Natural killer cell (primary cell): ENCODE measurements at regions not wholly inside any gene's neighbourhood (a gene's known extent, or its start where the extent isn't known, plus 50 kb on each side); places are given as distances from the start of the nearest gene placed in this dataset.

Experiments used
- ATAC-seq, 3 donors: fragments of 150-1000 bp in 2 of 3; fragments of 200-7000 bp in 1 of 3; cut with Tn5 transposase; 1 replicate in 1 of 3; 2 replicates in 2 of 3; pipeline ENCODE4 v1.10.0; 2021; ENCODE audit warnings: mild to moderate bottlenecking in 2 of 3, moderate library complexity in 2 of 3
- DNase-seq, 2 donors: peaks; one replicate each; pipeline versions ENCODE4 v3.0.0 to v3.0.0-alpha.2; 2013 to 2021; ENCODE audit warnings: mixed read lengths in 1 of 2
- H3K27ac ChIP-seq: one replicate; pipeline ENCODE4 v1.5.1; 2013; ENCODE audit warnings: mild to moderate bottlenecking, low read length
- H3K27me3 ChIP-seq: one replicate; pipeline ENCODE4 v1.6.1; 2013; ENCODE audit warnings: low read length; ENCODE audit not compliant: control insufficient read depth, insufficient read depth
- H3K36me3 ChIP-seq: one replicate; pipeline ENCODE4 v1.6.1; 2013; ENCODE audit warnings: low read length; ENCODE audit not compliant: control insufficient read depth, insufficient read depth
- H3K4me1 ChIP-seq: one replicate; pipeline ENCODE4 v1.6.1; 2013; ENCODE audit warnings: low read length; ENCODE audit not compliant: control insufficient read depth, insufficient read depth
- H3K4me3 ChIP-seq: one replicate; pipeline ENCODE4 v1.5.1; 2013; ENCODE audit warnings: low read length
- H3K9me3 ChIP-seq: one replicate; pipeline ENCODE4 v1.6.1; 2013; ENCODE audit warnings: low read length; ENCODE audit not compliant: control insufficient read depth, insufficient read depth
- H3K27ac Mint-ChIP-seq, 2 donors: one replicate each; pipeline ENCODE4 v1.8.0; 2022; ENCODE audit warnings: mild to moderate bottlenecking in 2 of 2, mixed read lengths in 2 of 2, moderate library complexity in 1 of 2
- H3K27me3 Mint-ChIP-seq, 2 donors: one replicate each; pipeline ENCODE4 v1.8.0; 2022; ENCODE audit warnings: low read depth in 2 of 2, mixed read lengths in 2 of 2
- H3K36me3 Mint-ChIP-seq: one replicate; pipeline ENCODE4 v1.8.0; 2022; ENCODE audit warnings: mixed read lengths
- H3K4me1 Mint-ChIP-seq, 2 donors: one replicate each; pipeline ENCODE4 v1.8.0; 2022; ENCODE audit warnings: mixed read lengths in 2 of 2
- H3K4me3 Mint-ChIP-seq: one replicate; pipeline ENCODE4 v1.8.0; 2022; ENCODE audit warnings: mild to moderate bottlenecking, moderate library complexity, mixed read lengths
- H3K9me3 Mint-ChIP-seq, 2 donors: one replicate each; pipeline ENCODE4 v1.8.0; 2022; ENCODE audit warnings: mixed read lengths in 2 of 2
- CTCF ChIP-seq: fragments of 200-600 bp; IDR thresholded peaks from one replicate; pipeline ENCODE4 v1.8.0; 2022; ENCODE audit warnings: antibody characterized with exemption
- WGBS: methylation state at CpG from one replicate; pipeline ENCODE4 v1.1.7; 2013; ENCODE audit warnings: missing lambda C conversion rate; ENCODE audit not compliant: insufficient coverage; 5-methylcytosine and 5-hydroxymethylcytosine counted together
- intact Hi-C: fragments of 100-400 bp; cut with micrococcal nuclease; formaldehyde crosslinking; loops from one replicate; pipeline ENCODE4 v1.14.2; 2022

GRCh38 chr4:106659371-106659770, 290.8 kb upstream of the GIMD1 start:
- Histone ChIP-seq H3K4me3 (no peak overlapping the region), H3K27ac (no peak overlapping the region), H3K36me3 (no peaks in the 10 kb centered on the region), H3K27me3 (no peaks in the 10 kb centered on the region), H3K9me3 (no peaks in the 10 kb centered on the region), H3K4me1 (no peaks in the 10 kb centered on the region)
- TF ChIP-seq CTCF = no peak
- DNase-seq = no peak
- no peak overlapping the region for H3K27ac Mint-ChIP-seq
- ATAC-seq = no peak
- H3K27me3 Mint-ChIP-seq = no peaks in the 10 kb centered on the region
- no peaks in the 10 kb centered on the region for H3K4me1 Mint-ChIP-seq
- no peak overlapping the region for H3K4me3 Mint-ChIP-seq
- peaks cover 4 to 5% of the 10 kb centered on the region in 2 donors for H3K9me3 Mint-ChIP-seq
- WGBS = 67% methylated on average over 1 of the region's 1 CpG
- intact Hi-C loops = no loop called here
- no peaks in the 10 kb centered on the region for H3K36me3 Mint-ChIP-seq

- intact Hi-C loops = no loop called here
- WGBS = no CpG with 5 or more reads among the region's 2 CpGs
- Histone ChIP-seq H3K4me1 (no peaks in the 10 kb centered on the region), H3K4me3 (no peak overlapping the region), H3K27me3 (no peaks in the 10 kb centered on the region), H3K27ac (no peak overlapping the region), H3K36me3 (no peaks in the 10 kb centered on the region), H3K9me3 (no peaks in the 10 kb centered on the region)
- no peaks in the 10 kb centered on the region for H3K27me3 Mint-ChIP-seq
- no peak overlapping the region for H3K4me3 Mint-ChIP-seq
- no peaks in the 10 kb centered on the region for H3K4me1 Mint-ChIP-seq
- H3K27ac Mint-ChIP-seq = no peak overlapping the region
- ATAC-seq (no peak), DNase-seq (no peak)
- peaks cover 2 to 3% of the 10 kb centered on the region in 2 donors for H3K9me3 Mint-ChIP-seq
- no peak for TF ChIP-seq CTCF
- H3K36me3 Mint-ChIP-seq = no peaks in the 10 kb centered on the region
Measured at GRCh38 chr4:106652095-106652494, 283.5 kb upstream of the GIMD1 start.

GRCh38 chr4:106650701-106651100, 282.1 kb upstream of the GIMD1 start:
- ATAC-seq (no peak), DNase-seq (no peak)
- no peaks in the 10 kb centered on the region for H3K27me3 ChIP-seq
- no peaks in the 10 kb centered on the region for H3K36me3 ChIP-seq
- H3K4me3 ChIP-seq = no peak overlapping the region
- no peaks in the 10 kb centered on the region for H3K4me1 Mint-ChIP-seq
- no peaks in the 10 kb centered on the region for H3K36me3 Mint-ChIP-seq
- H3K4me3 Mint-ChIP-seq = no peak overlapping the region
- H3K27ac Mint-ChIP-seq = no peak overlapping the region
- H3K9me3 ChIP-seq = no peaks in the 10 kb centered on the region
- H3K27ac ChIP-seq = no peak overlapping the region
- no CpG with 5 or more reads among the region's 1 CpG for WGBS
- TF ChIP-seq CTCF = no peak
- H3K9me3 Mint-ChIP-seq = peaks cover 2 to 5% of the 10 kb centered on the region in 2 donors
- no peaks in the 10 kb centered on the region for H3K4me1 ChIP-seq
- intact Hi-C loops = no loop called here
- no peaks in the 10 kb centered on the region for H3K27me3 Mint-ChIP-seq

- Histone ChIP-seq H3K4me3 (no peak overlapping the region), H3K9me3 (no peaks in the 10 kb centered on the region), H3K27me3 (no peaks in the 10 kb centered on the region), H3K36me3 (no peaks in the 10 kb centered on the region), H3K27ac (no peak overlapping the region), H3K4me1 (no peaks in the 10 kb centered on the region)
- Mint-ChIP-seq H3K36me3 (no peaks in the 10 kb centered on the region), H3K4me1 (no peaks in the 10 kb centered on the region), H3K27ac (no peak overlapping the region), H3K4me3 (no peak overlapping the region), H3K9me3 (peaks cover 5 to 11% of the 10 kb centered on the region in 2 donors), H3K27me3 (no peaks in the 10 kb centered on the region)
- no peak for DNase-seq
- intact Hi-C loops = no loop called here
- TF ChIP-seq CTCF = no peak
- no peak for ATAC-seq
Measured at GRCh38 chr4:106647451-106647850, 278.9 kb upstream of the GIMD1 start.
